Stomach (tissue), 8 donors: ENCODE measurements at regions not wholly inside any gene's neighbourhood (a gene's known extent, or its start where the extent isn't known, plus 50 kb on each side); places are given as distances from the start of the nearest gene placed in this dataset.

Experiments used
- DNase-seq, 2 donors: peaks; one replicate each; pipeline versions ENCODE4 v3.0.0 to v3.0.0-alpha.2; 2013 to 2019
- H3K27ac ChIP-seq, 5 donors: fragments of 200-600 bp in 4 of 5; sonication (generic) in 4 of 5; one replicate each; pipeline ENCODE4 v1.5.1; 2013 to 2019; ENCODE audit warnings: mild to moderate bottlenecking in 1 of 5, moderate library complexity in 1 of 5
- H3K27me3 ChIP-seq, 3 donors: fragments of 200-600 bp; sonication (generic); one replicate each; pipeline ENCODE4 v1.5.1; 2017 to 2019; ENCODE audit warnings: mixed run types in 1 of 3
- H3K36me3 ChIP-seq, 4 donors: fragments of 200-600 bp; sonication (generic); 1 replicate in 3 of 4; 2 replicates in 1 of 4; pipeline ENCODE4 v1.5.1; 2016 to 2019
- H3K4me1 ChIP-seq, 4 donors: fragments of 200-600 bp; sonication (generic); one replicate each; pipeline ENCODE4 v1.5.1; 2016 to 2019
- H3K4me3 ChIP-seq, 4 donors: fragments of 200-600 bp; sonication (generic) in 3 of 4; one replicate each; pipeline ENCODE4 v1.5.1; 2016 to 2019; ENCODE audit warnings: mild to moderate bottlenecking in 1 of 4
- H3K9me3 ChIP-seq, 4 donors: fragments of 200-600 bp; sonication (generic); one replicate each; pipeline ENCODE4 v1.5.1; 2016 to 2019
- EP300 ChIP-seq: sonication (generic); formaldehyde crosslinking; IDR thresholded peaks from one replicate; pipeline ENCODE4 v1.6.1; 2017; ENCODE audit warnings: antibody characterized with exemption
- POLR2A ChIP-seq, 4 donors: fragments of 450-650 bp; IDR thresholded peaks; one replicate each; pipeline ENCODE4 v1.6.1; 2016; ENCODE audit warnings: antibody characterized with exemption in 4 of 4, control low read depth in 2 of 4, mild to moderate bottlenecking in 1 of 4, moderate library complexity in 1 of 4
- POLR2AphosphoS5 ChIP-seq, 3 donors: sonication (generic); formaldehyde crosslinking; IDR thresholded peaks; one replicate each; pipeline ENCODE4 v1.6.1; 2016; ENCODE audit warnings: antibody characterized with exemption in 3 of 3
- WGBS, 5 donors: extraction: QIAGEN DNeasy Blood & Tissue Kit in 3 of 5; methylation state at CpG; one replicate each; pipeline versions ENCODE4 v1.1.5 to v1.1.7; 2013 to 2018; 5-methylcytosine and 5-hydroxymethylcytosine counted together
- intact Hi-C: fragments of 100-400 bp; cut with DNase I; formaldehyde crosslinking; loops from one replicate; pipeline ENCODE4 v1.15.1; 2023; ENCODE audit warnings: low total_unique reads
- TF ChIP-seq, protein P1 (sequence below), 7 experiments: fragments of 450-650 bp in 4 of 7; fragments of 200-600 bp in 3 of 7; sonication (generic) in 3 of 7; IDR thresholded peaks; one replicate each; pipeline ENCODE4 v1.5.1; 2016 to 2019; ENCODE audit warnings: antibody characterized with exemption in 7 of 7, control low read depth in 2 of 7, mild to moderate bottlenecking in 1 of 7
- donor health status: healthy with polysubstance abuse.
- donor health status: Bipolar disorder and iron deficiency.
- donor health status: healthy.

DNA sequence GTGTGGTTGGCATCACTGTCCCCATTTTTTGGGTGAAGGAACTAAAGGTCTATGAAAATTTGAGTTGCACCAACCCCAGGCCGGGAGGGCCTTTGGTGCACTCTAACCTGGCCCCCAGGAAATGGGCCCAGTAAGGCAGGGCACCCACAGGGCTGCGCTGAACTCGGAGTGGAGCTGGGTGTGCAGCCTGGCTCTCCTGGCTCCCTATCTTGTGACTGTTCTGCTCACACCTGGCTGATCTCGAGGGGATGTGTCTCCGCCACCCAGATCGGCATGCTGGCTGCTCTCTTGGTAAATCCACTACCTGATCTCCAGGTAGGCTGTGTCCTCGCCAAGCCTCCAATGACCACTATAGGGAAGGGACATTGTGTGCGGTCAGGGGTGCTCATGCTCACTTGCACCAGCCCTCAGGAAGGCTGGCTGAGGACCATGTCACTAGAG, 259.8 kb downstream of the NSG2 start:
- Histone ChIP-seq H3K4me1 (no peaks in the 10 kb centered on the region), H3K27me3 (peaks cover 0 to 38% (median 4%) of the 10 kb centered on the region in 3 donors), H3K36me3 (no peaks in the 10 kb centered on the region), H3K4me3 (no peak overlapping the region), H3K27ac (no peak overlapping the region), H3K9me3 (no peaks in the 10 kb centered on the region)
- TF ChIP-seq, protein P1, sequence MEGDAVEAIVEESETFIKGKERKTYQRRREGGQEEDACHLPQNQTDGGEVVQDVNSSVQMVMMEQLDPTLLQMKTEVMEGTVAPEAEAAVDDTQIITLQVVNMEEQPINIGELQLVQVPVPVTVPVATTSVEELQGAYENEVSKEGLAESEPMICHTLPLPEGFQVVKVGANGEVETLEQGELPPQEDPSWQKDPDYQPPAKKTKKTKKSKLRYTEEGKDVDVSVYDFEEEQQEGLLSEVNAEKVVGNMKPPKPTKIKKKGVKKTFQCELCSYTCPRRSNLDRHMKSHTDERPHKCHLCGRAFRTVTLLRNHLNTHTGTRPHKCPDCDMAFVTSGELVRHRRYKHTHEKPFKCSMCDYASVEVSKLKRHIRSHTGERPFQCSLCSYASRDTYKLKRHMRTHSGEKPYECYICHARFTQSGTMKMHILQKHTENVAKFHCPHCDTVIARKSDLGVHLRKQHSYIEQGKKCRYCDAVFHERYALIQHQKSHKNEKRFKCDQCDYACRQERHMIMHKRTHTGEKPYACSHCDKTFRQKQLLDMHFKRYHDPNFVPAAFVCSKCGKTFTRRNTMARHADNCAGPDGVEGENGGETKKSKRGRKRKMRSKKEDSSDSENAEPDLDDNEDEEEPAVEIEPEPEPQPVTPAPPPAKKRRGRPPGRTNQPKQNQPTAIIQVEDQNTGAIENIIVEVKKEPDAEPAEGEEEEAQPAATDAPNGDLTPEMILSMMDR (IDR thresholded peaks at IDR 0.05) = no peak
- no peak for TF ChIP-seq POLR2AphosphoS5 (IDR thresholded peaks at IDR 0.05)
- TF ChIP-seq POLR2A (IDR thresholded peaks at IDR 0.05) = no peak
- no peak for TF ChIP-seq EP300
- WGBS, 5 donors = 75 to 92% (median 81%) methylated on average over 6 to 8 of the region's 8 CpGs
- DNase-seq = no peak
- intact Hi-C loops = no loop called here

DNA sequence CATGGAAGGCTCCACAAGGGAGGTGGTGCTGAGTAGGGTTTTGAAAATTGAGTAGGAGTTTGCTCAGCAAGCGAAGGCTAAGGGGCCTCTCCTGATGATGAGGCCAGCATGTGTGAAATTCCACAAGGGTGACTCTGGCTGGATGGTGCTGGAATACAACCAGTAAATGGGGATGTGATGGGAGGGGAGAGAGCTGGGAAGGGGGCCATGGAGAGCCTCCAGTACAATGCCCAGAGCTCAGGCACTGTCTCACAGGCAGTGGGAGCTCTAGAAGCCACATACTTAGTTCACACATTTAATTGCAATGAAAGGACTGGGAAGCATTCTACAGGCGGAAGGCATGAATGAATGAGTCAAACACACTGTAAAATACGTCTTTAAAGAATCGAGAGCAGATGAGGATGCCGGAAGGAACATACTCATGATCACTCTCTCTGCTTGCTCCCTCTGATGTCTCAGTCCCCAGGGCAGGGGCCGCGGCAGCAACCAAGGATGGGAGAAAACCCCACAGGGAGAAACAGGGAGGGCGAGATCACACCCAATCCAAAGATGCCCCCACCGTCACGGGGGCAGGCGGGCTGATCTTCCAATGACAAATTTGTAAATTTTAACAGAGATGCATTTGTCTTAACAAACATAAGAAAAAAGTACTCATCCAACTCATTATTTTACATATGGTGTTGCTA, 261.0 kb downstream of the NSG2 start:
- Histone ChIP-seq H3K4me3 (no peak overlapping the region), H3K27me3 (peaks cover 0 to 45% (median 11%) of the 10 kb centered on the region in 3 donors), H3K36me3 (no peaks in the 10 kb centered on the region), H3K9me3 (no peaks in the 10 kb centered on the region), H3K4me1 (peaks cover 1 to 2% (median 1%) of the 10 kb centered on the region in 4 donors), H3K27ac (no peak overlapping the region)
- DNase-seq = no peak
- WGBS, 5 donors = 67 to 82% (median 81%) methylated on average over 9 to 11 of the region's 11 CpGs
- TF ChIP-seq POLR2AphosphoS5 (IDR thresholded peaks at IDR 0.05) (no peak), POLR2A (IDR thresholded peaks at IDR 0.05) (no peak), EP300 (no peak)
- TF ChIP-seq, protein P1 (IDR thresholded peaks at IDR 0.05) = no peak
- intact Hi-C loops = no loop called here

DNA sequence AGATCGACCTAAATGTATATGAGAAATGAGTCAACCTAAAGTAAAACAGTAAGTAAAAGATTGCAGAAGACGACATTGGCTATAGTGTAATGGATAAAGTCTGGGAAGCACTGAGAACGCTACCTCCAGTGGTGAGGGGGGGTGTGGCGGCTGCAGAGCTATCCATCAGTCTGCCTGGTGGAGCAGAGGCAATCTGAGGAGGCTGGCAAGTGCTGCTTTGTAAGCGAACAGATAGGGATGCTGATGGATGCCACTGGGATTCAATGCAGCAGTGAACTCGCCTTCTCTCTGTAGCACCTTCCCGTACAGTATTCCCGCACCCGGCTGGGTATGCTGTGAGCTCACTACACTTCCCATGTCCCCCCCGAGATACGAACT, 261.5 kb downstream of the NSG2 start:
- no peak overlapping the region for H3K4me3 ChIP-seq
- intact Hi-C loops = no loop called here
- 49 to 59% (median 54%) methylated on average over 10 to 11 of the region's 11 CpGs for WGBS, 5 donors
- H3K36me3 ChIP-seq = no peaks in the 10 kb centered on the region
- no peak overlapping the region for H3K27ac ChIP-seq
- no peak for TF ChIP-seq EP300
- TF ChIP-seq, protein P1 (IDR thresholded peaks at IDR 0.05) = no peak
- no peak for TF ChIP-seq POLR2AphosphoS5 (IDR thresholded peaks at IDR 0.05)
- TF ChIP-seq POLR2A (IDR thresholded peaks at IDR 0.05) = no peak
- H3K9me3 ChIP-seq = no peaks in the 10 kb centered on the region
- peaks cover 5 to 7% (median 7%) of the 10 kb centered on the region in 4 donors for H3K4me1 ChIP-seq
- no peak for DNase-seq
- peaks cover 0 to 48% (median 16%) of the 10 kb centered on the region in 3 donors for H3K27me3 ChIP-seq

DNA sequence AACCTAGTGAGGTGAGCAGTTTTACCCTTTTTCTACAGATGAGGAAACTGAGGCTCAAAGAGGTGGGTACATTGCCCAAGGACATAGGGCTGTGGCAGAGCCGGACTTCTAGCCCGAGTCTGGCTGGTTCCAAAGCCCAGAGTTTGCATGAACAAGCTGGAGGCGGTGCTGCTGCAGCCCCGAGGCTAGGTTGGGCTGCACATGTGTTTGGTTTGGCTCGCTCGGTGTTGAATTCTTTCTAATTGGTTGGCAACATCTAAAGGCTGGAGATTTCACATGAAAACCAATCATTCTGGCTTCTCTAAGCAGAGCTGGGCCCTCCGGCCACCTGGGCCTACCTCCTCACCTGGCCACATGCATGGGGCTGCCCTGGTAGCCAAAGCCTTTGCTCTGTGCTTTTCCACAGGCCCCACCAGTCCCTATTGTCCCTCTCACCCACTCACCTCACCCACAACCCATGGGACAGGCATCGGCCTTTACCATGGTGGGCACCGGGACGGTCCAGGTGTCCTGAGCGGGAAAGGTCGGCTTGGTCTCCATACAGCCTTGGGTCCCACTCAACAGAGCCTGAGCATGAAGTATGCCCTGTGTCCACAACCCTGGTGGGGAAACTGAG, 262.3 kb downstream of the NSG2 start:
- no peak overlapping the region for H3K27ac ChIP-seq
- DNase-seq = no peak
- WGBS, 5 donors = 64 to 79% (median 65%) methylated on average over 11 to 12 of the region's 12 CpGs
- TF ChIP-seq, protein P1 (IDR thresholded peaks at IDR 0.05) = no peak
- TF ChIP-seq POLR2AphosphoS5 (IDR thresholded peaks at IDR 0.05) (no peak), POLR2A (IDR thresholded peaks at IDR 0.05) (no peak), EP300 (no peak)
- no peak overlapping the region for H3K4me3 ChIP-seq
- peaks cover 5 to 12% (median 11%) of the 10 kb centered on the region in 4 donors for H3K4me1 ChIP-seq
- intact Hi-C loops = no loop called here
- H3K9me3 ChIP-seq = no peaks in the 10 kb centered on the region
- H3K27me3 ChIP-seq = peaks cover 0 to 48% (median 23%) of the 10 kb centered on the region in 3 donors
- H3K36me3 ChIP-seq = no peaks in the 10 kb centered on the region
